ENCODE measurements at regions not wholly inside any gene's neighbourhood (a gene's known extent, or its start where the extent isn't known, plus 50 kb on each side); places are given as distances from the start of the nearest gene placed in this dataset.
"Not testable (repeated sequence)": the region's sequence is repeated elsewhere in the genome, so short reads cannot be mapped to it uniquely, and the experiment has no call there.

DNA sequence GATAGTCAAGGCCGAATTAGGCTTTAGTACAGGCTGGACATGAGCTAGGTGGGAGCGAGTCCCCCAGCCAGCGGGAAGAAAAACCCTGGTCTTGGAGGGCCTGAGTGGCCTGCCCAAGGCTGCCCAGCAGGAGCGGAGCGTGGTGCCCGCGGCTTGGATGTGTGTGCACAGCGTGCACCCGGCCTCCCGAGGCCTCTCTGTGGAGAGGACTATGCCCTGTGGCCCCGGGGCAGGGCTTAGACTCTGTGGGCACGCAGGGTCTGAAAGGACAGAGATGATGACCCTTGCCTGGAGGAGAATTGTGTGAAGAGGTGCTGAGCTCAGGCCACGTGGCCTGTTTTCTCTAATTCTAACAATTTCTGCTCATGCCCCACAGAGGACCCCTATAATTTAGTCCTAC lies 124.6 kb upstream of the IQSEC1 start:
- no peak for DNase-seq (ENCODE audit: low read depth in 3 of 3, low spot score in 2 of 3)

DNA sequence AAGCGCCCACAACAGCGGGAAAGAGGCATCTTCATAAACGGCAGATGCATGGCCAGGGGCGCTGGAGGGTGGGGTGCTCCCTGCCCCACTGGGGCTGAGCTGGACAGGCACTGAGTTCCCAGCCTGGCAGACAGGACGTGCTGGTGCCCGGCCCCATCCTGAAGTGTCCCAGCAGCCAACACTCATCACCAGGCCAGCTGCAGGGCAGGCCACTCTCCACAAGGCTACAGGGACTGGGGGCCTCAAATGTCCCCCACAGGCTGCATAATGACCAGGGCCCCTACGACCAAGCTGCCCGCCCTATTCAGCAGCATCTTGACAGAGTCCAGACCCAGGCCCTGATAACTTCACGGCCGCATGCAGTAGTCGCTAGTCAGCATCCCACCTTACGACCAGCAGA lies 124.1 kb upstream of the IQSEC1 start:
- DNase-seq (ENCODE audit: low read depth in 3 of 3, low spot score in 2 of 3): no peak

DNA sequence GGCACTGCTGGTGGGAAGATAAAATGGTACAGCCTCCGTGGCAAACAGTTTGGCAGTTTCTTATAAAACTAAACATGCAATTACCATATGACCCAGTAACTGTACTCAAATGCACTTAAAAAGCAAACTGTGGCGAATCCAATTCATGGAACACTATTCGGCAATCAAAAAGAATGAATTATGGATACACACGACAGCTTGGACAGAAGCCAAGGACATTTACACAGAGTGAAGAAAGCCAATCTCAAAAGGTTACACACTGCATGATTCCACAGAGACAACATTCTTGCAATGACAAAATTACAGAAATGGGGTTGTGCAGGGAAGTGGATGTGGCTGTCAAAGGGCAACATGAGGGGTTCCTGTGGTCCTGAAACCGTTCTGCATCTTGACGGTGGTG lies 122.1 kb upstream of the IQSEC1 start:
- no peak for DNase-seq (ENCODE audit: low read depth in 3 of 3, low spot score in 2 of 3)

DNA sequence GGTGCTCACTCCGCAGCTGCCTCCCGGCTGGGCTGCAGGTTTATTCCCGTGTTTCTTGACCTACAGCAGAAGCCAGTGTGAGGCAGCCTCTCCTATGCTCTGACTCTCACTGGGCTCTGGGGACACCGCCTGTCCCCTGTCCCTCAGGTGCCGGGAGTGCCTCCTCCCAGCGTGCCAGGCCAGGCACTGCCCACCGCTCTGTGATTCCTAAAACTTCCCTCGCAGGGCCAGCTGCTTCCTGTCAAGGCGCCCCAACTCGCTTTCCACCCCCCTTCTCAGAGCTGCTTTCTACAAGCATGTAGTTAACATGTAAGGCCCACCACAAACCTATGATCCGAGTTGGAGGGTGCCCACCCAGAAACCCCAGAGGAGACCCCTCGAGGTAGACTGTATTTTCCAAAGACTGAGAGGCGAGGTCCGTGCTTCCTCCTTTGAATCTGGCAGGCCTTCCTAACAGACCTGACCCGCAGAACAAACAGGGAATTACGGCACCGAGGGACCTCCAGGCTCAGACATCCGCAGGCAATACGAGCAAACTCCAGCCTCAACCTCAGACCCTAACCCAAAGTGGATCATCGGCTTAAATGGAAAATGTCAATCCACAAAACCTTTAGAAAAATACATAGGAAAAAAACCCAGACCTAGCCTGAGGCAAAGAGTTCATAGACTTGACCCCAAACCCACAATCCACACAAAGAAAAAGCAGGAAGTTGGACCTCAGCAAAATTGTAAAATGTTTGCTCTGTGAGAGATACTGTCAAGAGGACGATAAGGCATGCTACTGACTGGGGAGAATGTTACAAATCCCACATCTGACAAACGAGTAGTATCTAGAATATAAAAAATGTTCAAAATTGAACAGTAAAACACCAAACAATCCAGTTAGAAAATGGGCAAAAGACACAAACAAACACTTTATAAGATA lies 121.3 kb upstream of the IQSEC1 start:
- no peak for DNase-seq (ENCODE audit: low read depth in 3 of 3, low spot score in 2 of 3)

DNA sequence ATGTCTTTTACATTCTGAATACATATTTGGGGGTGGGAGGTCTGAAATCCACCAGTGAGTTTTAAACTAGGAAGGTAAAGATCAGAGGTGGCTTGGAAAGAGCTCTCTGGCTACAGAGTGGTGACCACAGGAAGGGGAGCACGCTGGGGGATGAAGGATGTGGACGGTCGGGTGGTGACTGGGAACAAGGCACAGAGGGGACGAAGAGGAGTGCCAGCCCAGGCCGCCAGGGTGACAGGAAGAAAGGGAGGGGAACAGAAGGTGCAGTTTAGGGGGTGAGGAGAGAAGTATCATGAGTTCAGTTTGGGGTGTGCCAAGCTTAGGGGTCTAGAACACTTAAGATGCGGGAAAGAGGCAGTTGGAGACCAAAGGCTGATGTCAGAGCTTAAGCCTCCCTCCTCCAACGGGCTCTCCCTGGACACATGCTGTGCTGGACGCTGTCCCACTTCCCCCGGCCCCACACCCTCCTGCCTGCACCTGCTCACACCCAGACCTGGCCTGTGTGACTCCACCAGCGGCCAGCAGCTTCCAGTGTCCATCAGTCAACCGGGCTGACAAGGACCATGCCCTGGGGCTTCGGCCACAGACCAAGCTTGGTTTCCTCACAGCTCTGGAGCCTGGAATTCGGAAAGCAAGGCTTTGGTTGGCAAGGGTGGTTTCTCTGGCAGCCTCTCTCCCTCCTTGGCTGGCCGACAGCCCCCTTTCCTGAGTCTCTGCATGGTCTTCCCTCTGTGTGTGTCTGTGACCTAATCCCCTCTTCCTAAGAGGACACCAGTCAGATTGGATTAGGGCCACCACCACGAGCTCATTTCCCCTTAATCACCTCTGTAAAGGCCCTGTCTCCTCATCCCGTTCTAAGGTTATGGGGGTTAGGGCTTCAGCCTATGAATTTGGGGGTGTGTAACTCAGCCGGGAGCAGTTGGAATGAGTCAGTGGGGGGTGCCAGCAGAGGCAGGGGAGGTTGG lies 120.4 kb upstream of the IQSEC1 start:
- no peak for DNase-seq (ENCODE audit: low read depth in 3 of 3, low spot score in 2 of 3)

DNA sequence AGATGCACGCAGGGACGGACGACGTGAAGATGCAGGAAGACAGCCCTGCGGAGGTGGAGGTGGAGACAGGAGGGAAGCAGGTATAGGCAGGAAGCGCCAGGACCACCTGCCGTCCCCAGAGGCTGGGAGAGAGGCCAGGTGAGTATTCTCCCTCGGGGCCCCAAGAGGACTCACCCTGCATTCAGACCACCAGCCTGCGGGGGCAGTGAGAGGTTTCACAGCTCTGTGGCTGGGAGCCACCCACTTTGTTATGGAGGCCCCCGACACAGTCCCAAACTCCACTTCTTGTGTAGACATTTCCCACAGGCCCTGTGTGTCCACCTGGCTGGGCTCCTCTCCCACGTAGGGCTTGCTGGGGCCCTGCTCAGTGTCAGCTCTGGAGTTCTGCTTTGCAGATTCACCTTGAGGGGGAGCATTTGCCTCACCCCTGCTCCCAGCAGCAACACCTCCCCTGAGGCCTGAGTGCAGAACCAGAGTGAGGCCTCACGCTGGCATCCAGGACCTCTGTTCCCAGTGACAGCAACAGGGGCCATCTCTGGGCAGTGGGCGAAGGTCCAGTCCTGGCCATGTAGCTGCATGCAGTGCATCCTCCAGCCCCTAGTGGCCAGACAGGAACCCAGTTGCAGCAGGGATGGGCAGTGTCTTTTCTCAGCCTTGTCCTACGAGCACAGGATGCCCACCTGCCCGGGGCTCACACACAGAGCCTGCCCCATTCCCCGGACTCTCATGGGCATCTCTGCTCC lies 119.4 kb upstream of the IQSEC1 start:
- DNase-seq (ENCODE audit: low read depth in 3 of 3, low spot score in 2 of 3): no peak

DNA sequence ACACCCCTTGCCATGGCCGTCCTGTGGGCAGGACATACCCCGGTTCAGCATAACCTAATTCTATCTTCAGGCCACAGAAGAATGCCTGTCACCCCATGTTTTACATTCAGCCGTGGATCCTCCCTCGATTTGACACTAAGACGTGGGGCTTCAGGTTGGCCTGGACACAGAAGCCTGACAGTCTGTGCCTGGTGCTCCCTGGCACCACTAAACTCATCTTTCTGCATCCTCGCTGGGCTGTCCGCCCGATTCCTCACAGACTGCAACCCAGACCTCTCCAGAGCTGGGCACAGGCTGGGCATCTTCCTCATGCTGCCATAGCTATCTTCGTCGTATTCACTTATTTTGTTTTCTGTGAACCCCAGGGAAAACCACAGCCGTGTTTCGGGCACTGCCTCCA lies 117.8 kb upstream of the IQSEC1 start:
- DNase-seq (ENCODE audit: low read depth in 3 of 3, low spot score in 2 of 3): no peak

DNA sequence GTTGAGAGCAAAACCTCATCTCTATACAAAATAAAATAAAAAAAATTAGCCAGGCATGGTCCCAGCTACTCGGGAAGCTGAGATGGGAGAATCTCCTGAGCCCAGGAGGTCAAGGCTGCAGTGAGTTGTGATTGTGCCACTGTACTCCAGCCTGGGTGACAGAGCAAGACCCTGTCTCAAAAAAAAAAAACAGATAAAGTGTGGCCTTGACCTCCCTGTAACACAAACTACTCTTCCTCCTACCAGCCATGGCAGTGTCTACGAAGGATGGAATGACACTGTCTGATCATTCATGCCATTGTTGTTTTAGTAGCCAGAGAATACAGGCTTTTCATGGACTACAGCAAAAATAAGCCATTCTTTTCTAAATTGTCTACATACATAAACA lies 117.1 kb upstream of the IQSEC1 start:
- no peak for DNase-seq (ENCODE audit: low read depth in 3 of 3, low spot score in 2 of 3)

DNA sequence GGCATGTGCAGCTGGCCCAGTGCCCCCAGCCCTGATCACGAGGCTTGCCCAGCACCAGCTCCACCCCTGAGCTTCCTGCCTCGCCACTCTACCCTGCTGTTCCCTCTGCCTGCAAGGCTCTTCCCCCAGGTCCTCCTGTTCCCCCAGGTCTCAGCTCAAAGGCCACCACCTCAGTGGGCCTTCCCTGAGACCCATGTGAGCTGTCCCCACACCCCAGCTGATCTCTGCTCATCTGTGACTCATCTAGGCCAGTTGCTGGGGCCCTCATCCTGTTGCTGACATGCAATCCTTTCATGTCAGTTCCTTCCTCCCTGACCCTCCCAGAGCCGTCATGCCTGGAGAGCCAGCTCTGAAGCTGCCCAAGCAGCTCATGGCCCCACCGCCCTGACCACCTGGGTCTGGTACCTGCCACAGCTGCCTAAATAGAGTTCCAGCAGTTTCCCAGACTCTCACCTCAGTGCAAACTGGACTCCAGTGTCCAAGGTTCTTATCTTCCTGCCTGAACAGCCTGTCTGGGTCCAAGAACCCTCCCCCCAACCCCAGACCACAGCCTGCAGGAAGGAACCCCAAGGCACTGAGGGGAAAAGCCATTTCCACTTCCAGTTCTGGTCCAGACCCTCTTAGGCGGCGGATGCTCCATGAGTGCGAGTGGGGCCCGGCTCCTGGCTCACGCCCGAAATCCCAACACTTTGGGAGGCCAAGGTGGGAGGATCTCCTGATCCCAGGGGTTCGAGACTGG lies 116.6 kb upstream of the IQSEC1 start:
- peak in 1 of 3 donors; percentile 27 for DNase-seq (ENCODE audit: low read depth in 3 of 3, low spot score in 2 of 3)

DNA sequence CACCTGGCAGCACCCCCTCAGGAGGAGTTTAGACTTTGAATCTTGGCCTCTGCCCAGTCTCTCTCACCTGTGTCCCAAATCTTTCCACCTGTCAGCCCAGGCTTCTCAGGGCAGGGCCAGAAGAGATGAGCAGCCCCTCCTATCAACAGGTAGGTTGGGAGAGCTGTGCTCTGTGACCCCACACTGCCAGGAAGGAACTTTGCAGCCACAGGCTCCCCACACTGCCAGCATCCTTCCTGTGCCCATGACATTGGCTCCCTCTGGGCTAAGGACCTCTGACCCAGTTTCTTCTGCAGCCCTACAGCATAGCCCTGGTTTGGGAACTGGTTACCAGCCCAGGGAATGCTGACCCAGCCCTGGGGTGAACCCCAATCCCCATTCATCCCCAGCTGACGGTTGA lies 115.7 kb upstream of the IQSEC1 start:
- no peak for DNase-seq (ENCODE audit: low read depth in 3 of 3, low spot score in 2 of 3)

DNA sequence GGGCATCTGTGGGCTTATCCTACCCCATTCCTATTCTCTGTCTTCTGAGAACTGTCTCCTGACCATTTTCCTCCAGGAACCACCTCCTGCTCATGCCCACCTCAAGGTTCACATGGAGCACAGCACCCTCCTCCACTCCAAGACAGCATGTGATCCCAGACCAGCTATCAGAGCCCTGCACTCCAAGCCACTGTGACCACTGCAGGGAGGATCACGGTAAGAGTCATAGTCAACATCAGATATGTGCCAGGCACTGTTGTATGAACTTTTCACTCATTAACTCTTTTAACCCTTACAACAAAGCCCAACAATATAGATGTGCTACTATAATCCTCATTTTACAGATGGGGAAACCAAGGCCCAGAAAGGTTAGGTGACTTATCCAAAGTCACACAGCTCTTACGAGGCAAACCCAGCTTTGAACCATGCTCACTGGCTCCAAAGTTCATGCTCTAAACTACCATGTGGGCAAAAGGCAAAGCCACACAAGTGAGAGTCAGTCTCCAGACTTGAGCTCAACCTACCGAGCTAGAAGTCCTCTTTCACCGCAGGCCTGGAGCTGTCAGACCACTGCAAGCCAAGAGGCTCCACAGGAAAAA lies 115.1 kb upstream of the IQSEC1 start:
- no peak for DNase-seq (ENCODE audit: low read depth in 3 of 3, low spot score in 2 of 3)

DNA sequence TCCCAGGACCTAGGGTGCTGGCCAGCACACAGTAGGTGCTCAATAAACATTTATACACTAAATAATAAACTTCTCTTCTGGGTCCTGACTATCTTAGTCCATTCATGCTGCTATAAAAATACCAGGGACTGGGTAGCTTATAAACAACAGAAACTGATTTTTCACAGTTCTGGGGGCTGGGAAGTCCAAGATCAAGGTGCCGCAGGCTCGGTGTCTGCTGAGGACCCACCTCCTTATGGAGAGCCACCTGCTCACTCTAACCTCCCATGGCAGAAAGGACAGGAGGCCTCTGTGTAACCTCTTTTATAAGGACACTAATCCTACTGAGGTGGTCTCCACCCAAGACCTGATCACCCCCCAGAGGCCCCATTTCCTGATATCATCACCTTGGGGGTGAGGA lies 114.4 kb upstream of the IQSEC1 start:
- DNase-seq (ENCODE audit: low read depth in 3 of 3, low spot score in 2 of 3): no peak

DNA sequence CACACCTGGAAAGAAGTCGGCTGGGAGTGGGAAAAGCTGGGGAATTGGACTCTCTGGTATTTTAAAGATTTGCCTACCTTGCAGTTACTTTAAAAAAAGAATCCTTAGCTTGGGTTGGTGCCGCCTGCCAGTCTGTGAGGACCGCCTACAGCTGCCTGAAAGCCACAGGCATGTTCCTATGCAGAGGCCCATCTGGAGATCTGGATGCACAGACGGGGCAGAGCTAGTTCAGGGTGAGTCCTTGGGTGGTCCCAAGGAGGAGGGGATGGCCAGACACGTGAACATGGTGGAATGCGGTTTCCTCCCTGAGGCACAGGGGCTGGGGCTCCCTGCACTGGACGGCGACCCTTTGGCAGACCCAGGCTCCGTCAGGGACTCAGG lies 113.2 kb upstream of the IQSEC1 start:
- DNase-seq (ENCODE audit: low read depth in 3 of 3, low spot score in 2 of 3): no peak

DNA sequence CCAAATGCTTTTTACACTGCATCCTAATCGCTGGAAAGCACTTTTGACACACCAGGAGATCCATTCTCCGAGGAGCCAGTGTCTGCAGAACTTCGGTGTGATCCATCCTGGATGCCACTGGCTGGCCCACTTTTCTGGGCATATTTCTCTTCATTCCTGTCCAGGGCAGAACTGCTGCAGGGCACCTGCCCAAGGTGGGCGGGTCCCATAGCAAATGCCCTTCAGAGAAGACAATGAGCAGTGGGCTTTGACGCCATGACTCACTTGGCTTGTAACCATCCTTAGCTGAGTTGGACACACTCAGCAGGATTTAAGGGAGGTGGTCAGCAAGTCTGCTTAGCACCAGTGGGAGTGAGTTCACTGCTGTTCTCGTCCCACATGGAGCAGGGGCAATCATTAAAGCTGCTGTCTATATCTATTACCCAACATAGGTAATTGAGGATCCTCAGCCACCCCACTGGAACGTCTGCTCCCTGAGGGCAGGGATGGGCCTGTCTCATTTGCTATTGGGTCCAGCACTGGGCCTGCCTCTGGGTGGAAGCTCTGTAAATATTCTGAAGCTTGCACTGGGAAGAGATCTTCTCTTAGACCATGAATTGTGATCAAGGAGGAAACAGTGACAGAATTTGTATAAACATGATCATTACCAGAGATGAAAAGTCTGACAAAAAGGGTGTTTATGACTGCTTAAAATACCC lies 112.7 kb upstream of the IQSEC1 start:
- no peak for DNase-seq (ENCODE audit: low read depth in 3 of 3, low spot score in 2 of 3)

DNA sequence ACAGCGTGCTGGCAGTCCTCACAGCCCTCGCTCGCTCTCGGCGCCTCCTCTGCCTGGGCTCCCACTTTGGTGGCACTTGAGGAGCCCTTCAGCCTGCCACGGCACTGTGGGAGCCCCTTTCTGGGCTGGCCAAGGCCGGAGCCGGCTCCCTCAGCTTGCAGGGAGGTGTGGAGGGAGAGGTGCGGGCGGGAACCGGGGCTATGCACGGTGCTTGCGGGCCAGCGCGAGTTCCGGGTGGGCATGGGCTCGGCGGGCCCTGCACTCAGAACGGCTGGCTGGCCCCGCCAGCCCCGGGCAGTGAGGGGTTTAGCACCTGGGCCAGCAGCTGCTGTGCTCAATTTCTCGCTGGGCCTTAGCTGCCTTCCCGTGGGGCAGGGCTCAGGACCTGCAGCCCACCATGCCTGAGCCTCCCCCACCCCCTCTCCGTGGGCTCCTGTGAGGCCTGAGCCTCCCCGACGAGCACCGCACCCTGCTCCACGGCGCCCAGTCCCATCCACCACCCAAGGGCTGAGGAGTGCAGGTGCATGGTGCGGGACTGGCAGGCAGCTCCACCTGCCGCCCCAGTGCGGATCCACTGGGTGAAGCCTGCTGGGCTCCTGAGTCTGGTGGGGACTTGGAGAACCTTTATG lies 106.5 kb upstream of the IQSEC1 start:
- DNase-seq (ENCODE audit: low read depth in 3 of 3, low spot score in 2 of 3): not testable (repeated sequence)

DNA sequence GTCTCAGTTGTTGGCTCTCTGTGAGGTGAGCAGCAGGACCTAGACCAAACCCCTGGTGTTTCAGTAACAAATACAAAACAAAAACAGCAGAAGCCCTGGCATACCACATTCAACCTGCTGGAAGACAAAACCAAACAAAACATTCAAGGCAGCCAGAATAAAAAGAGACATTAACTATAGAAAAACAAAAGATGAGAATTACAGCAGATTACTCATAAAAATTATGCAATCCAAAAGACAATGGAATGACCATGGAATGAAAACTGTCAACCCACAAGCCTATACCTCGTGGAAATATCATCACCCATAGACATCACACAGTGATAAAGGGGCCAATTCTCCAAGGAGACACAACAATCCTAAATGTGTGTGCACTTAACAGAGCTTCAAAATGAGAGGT lies 106.0 kb upstream of the IQSEC1 start:
- DNase-seq (ENCODE audit: low read depth in 3 of 3, low spot score in 2 of 3): no peak

DNA sequence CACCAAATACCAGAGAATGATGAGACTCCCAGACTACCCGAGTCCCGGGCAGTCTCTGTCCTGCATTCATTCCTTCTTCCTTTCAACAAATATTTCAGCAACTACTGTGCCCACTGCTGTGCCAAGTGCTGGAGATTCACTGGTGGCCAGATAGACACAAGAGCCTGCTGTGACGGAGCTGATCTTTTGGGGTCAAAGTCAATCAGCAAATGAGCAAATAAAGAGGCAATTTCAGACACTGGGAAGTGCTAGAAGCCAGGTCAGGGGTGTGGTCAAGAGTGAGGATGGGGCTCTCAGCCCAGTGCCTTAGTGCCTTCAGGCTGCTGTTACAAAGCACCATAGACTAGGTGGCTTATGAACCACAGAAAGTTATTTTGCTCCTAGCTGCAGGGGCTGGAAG lies 104.9 kb upstream of the IQSEC1 start:
- no peak for DNase-seq (ENCODE audit: low read depth in 3 of 3, low spot score in 2 of 3)

DNA sequence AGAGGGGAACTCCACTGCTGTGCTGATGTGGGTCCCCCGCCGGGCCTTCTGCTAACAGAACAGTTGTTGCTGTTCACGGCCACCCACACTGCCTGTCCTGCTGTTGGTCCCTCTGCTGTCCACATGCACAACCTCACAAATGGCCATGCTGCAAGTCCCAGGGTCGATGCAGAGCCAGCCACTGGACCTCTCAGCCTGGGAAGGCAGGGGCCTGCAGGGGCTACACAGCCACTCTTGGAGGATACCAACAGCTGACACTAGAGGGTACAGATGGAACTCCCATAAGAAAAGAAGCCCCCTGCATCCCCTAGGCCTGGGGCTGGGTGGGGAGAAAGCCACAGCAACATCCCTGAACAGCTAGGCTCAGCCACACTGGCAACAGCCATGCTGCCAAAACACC lies 104.4 kb upstream of the IQSEC1 start:
- DNase-seq (ENCODE audit: low read depth in 3 of 3, low spot score in 2 of 3): no peak

DNA sequence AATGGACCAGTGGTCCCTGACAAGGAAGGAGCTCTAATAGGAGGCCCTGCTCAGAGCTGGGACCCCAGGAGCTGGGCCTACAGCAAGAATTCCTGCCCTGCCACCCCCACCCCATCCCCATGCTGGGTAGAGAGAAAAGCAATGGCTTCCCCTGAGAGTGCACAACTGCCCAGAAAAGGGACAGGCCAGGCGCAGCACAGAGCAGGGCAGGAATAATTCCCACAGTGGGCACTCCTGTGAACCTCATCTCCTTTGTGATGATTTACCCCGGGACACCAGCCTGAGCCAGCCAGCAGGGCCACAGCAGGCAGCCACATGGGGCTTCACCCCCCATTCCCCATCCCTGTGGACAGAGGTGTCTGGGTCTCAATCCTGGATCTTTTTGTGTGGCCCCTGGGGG lies 104.0 kb upstream of the IQSEC1 start:
- DNase-seq (ENCODE audit: low read depth in 3 of 3, low spot score in 2 of 3): no peak
